GM20000 (cell line): ENCODE measurements at regions not wholly inside any gene's neighbourhood (a gene's known extent, or its start where the extent isn't known, plus 50 kb on each side); places are given as distances from the start of the nearest gene placed in this dataset.

ENCODE experiments used
- DNase-seq: peaks from one replicate; pipeline ENCODE4 v3.0.0; 2012; ENCODE audit warnings: low spot score
- CTCF ChIP-seq: IDR thresholded peaks from 2 replicates; pipeline ENCODE4 v1.5.1; 2012; ENCODE audit warnings: mild to moderate bottlenecking, control low read depth; ENCODE audit errors: extremely low read depth, missing control alignments

GRCh38 chr10:31618541-31619291 lies 299.7 kb downstream of the ZEB1 start:
- DNase-seq: no peak
- TF ChIP-seq CTCF: no peak

DNA sequence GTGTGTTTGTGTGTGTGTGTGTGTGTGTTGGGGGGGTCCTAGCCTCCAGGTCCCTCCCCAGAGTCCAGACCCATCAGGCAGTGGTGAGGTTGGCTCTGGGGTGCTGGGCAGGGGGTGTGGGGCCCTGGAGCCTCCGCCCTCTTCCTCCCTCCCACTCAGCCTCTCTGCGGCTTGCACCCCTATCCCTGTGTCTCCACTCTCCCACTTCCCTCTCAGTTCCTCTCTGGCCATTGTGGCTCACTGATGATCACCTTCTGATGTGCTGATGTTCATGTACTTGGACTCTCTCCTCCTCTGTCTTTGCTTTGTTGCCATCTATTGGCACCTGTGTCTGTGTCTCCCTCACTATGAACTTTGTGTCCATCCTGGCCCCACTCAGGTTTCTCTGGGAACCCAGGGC lies 298.7 kb downstream of the ZEB1 start:
- TF ChIP-seq CTCF: no peak

GRCh38 chr10:31617133-31617532 lies 298.1 kb downstream of the ZEB1 start:
- no peak for DNase-seq
- no peak for TF ChIP-seq CTCF

More for the DNA sequence above, 298.7 kb downstream of the ZEB1 start:
- DNase-seq: no peak

DNA sequence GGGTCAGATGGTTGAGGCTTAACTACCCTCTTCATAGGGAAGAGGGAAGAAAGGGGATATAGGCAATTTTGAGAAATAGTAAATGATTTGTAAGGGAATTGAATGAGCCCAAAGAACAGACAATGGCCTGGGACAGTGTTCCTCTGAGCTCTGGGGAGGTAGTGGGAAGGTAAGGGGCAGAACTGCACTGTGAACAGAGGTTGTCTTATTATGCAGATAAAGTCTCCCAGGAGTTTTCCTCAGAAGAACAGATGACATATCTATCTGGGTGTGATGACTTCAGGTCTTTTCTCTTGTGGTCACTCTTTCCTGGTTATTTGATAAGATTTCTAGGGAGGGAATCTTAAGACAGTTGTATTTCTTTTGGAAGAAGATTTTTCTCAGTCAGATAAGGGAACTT lies 296.1 kb downstream of the ZEB1 start:
- no peak for TF ChIP-seq CTCF
- DNase-seq: no peak

GRCh38 chr10:31614611-31615010 lies 295.6 kb downstream of the ZEB1 start:
- TF ChIP-seq CTCF: no peak
- DNase-seq: no peak

DNA sequence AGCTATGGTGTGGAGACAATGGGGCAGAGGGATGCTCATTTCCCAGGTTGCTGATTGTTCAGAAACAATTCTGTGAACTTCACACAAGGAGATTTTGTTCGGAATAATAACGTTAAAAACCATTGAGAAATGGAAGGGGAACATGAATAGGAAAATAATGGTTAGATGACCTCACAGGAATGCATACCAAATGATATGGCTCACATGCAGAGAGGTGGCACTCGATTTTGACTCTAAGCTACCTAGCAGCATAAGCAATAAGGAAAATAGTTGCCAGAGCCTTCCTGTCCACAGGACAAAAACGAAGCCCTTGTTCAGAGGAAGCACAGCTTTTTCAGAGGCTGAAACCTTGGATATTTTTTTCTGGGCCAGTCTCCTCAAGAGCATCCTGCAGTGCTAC lies 293.1 kb downstream of the ZEB1 start:
- no peak for TF ChIP-seq CTCF
- DNase-seq: no peak

- DNase-seq: no peak
- TF ChIP-seq CTCF: no peak
Measured at GRCh38 chr10:31611161-31611560, 292.1 kb downstream of the ZEB1 start.
